Activated B cell treated with CpG ODN at 0.5 μM for 24 hours (primary cell): ENCODE measurements at regions not wholly inside any gene's neighbourhood (a gene's known extent, or its start where the extent isn't known, plus 50 kb on each side); places are given as distances from the start of the nearest gene placed in this dataset.

Source experiments
- ATAC-seq: fragments of 200-7000 bp; cut with Tn5 transposase; one replicate; pipeline ENCODE4 v1.10.0; 2021; ENCODE audit warnings: low read depth, mild to moderate bottlenecking, moderate library complexity
- CTCF ChIA-PET: fragments of 350-600 bp; sonication (Branson Sonifier 250); formaldehyde crosslinking; loops from one replicate; lab custom pipeline; 2021; ENCODE audit warnings: antibody characterized with exemption; lab: Charles Lee
- POLR2A ChIA-PET: fragments of 350-600 bp; sonication (Branson Sonifier 250); formaldehyde crosslinking; loops from one replicate; lab custom pipeline; 2021; ENCODE audit warnings: antibody characterized with exemption; lab: Charles Lee
- DNase-seq: peaks from one replicate; pipeline ENCODE4 v3.0.0; 2022
- H3K27ac Mint-ChIP-seq: one replicate; pipeline ENCODE4 v1.8.0; 2020; ENCODE audit warnings: mixed read lengths
- H3K27me3 Mint-ChIP-seq: one replicate; pipeline ENCODE4 v1.8.0; 2021; ENCODE audit warnings: mixed read lengths
- H3K36me3 Mint-ChIP-seq: one replicate; pipeline ENCODE4 v1.8.0; 2021; ENCODE audit warnings: low read depth, mixed read lengths
- H3K4me1 Mint-ChIP-seq: one replicate; pipeline ENCODE4 v1.8.0; 2021; ENCODE audit warnings: mixed read lengths
- H3K4me3 Mint-ChIP-seq: one replicate; pipeline ENCODE4 v1.8.0; 2020; ENCODE audit warnings: mild to moderate bottlenecking, mixed read lengths
- H3K9me3 Mint-ChIP-seq: one replicate; pipeline ENCODE4 v1.8.0; 2020; ENCODE audit warnings: mixed read lengths
- CTCF ChIP-seq: fragments of 200-600 bp; IDR thresholded peaks from one replicate; pipeline ENCODE4 v1.8.0; 2022; ENCODE audit warnings: antibody characterized with exemption, mild to moderate bottlenecking
- intact Hi-C: fragments of 100-400 bp; cut with micrococcal nuclease; formaldehyde crosslinking; loops from one replicate; pipeline ENCODE4 v1.15.1; 2024

- Mint-ChIP-seq H3K27ac (no peak overlapping the region), H3K4me1 (no peaks in the 10 kb centered on the region), H3K9me3 (peaks cover 13% of the 10 kb centered on the region), H3K4me3 (no peak overlapping the region), H3K27me3 (peaks cover 11% of the 10 kb centered on the region), H3K36me3 (no peaks in the 10 kb centered on the region)
- intact Hi-C loops, result no loop called here
- ATAC-seq (no peak), DNase-seq (no peak)
- CTCF ChIA-PET, result no interaction called here
- POLR2A ChIA-PET, result no interaction called here
- no peak for TF ChIP-seq CTCF
Measured at GRCh38 chr1:162912061-162912667, 51.2 kb upstream of the CCDC190 start.
